DOHH2 (cell line): ENCODE measurements at regions not wholly inside any gene's neighbourhood (a gene's known extent, or its start where the extent isn't known, plus 50 kb on each side); places are given as distances from the start of the nearest gene placed in this dataset.

Experiments
- H3F3A ChIP-seq: fragments of 200-600 bp; sonication (generic), shearing (Covaris generic); 2 replicates; pipeline ENCODE4 v1.6.0; 2016; ENCODE audit warnings: antibody characterized with exemption, mild to moderate bottlenecking; ENCODE audit not compliant: control insufficient read depth, insufficient read depth
- H3K27ac ChIP-seq: fragments of 200-600 bp; sonication (generic); 2 replicates; pipeline ENCODE4 v1.5.1; 2014; ENCODE audit warnings: low read depth, mild to moderate bottlenecking, low read length, moderate library complexity
- H3K27me3 ChIP-seq: fragments of 200-600 bp; sonication (generic); 2 replicates; pipeline ENCODE4 v1.6.1; 2014; ENCODE audit warnings: mild to moderate bottlenecking, low read length, mixed read lengths; ENCODE audit not compliant: control insufficient read depth
- H3K36me3 ChIP-seq: fragments of 200-600 bp; sonication (generic); 2 replicates; pipeline ENCODE4 v1.6.1; 2014; ENCODE audit warnings: mild to moderate bottlenecking, low read length, moderate library complexity, mixed read lengths; ENCODE audit not compliant: control insufficient read depth
- H3K4me1 ChIP-seq: fragments of 200-600 bp; sonication (generic); 2 replicates; pipeline ENCODE4 v1.6.1; 2014; ENCODE audit warnings: mild to moderate bottlenecking, low read length, mixed read lengths; ENCODE audit not compliant: control insufficient read depth
- H3K4me2 ChIP-seq: fragments of 200-600 bp; sonication (generic); 2 replicates; pipeline ENCODE4 v1.6.0; 2014; ENCODE audit warnings: mild to moderate bottlenecking, low read length, moderate library complexity
- H3K4me3 ChIP-seq: fragments of 200-600 bp; sonication (generic); 2 replicates; pipeline ENCODE4 v1.5.1; 2014; ENCODE audit warnings: mild to moderate bottlenecking, low read length, mixed read lengths
- H3K79me2 ChIP-seq: fragments of 200-600 bp; sonication (generic); 2 replicates; pipeline ENCODE4 v1.6.1; 2014; ENCODE audit warnings: mild to moderate bottlenecking, low read length, mixed read lengths; ENCODE audit not compliant: control insufficient read depth
- H3K9me2 ChIP-seq: fragments of 200-600 bp; sonication (generic); replicated peaks from 2 replicates; pipeline ENCODE4 v1.6.1; 2014; ENCODE audit warnings: mild to moderate bottlenecking, low read length, mixed read lengths; ENCODE audit not compliant: control insufficient read depth
- H3K9me3 ChIP-seq: fragments of 200-600 bp; sonication (generic); 2 replicates; pipeline ENCODE4 v1.6.1; 2014; ENCODE audit warnings: antibody characterized with exemption, low read length, mixed read lengths; ENCODE audit not compliant: control insufficient read depth, insufficient read depth
- H4K20me1 ChIP-seq: fragments of 200-600 bp; sonication (generic); 2 replicates; pipeline ENCODE4 v1.6.0; 2014; ENCODE audit warnings: low read depth, mild to moderate bottlenecking, antibody characterized with exemption, low read length, moderate library complexity; ENCODE audit not compliant: control insufficient read depth, insufficient read depth
- EZH2phosphoT487 ChIP-seq: fragments of 200-600 bp; sonication (generic); IDR thresholded peaks from 2 replicates; pipeline ENCODE4 v1.6.1; 2017; ENCODE audit warnings: borderline replicate concordance, mild to moderate bottlenecking, antibody characterized with exemption, low read length, moderate library complexity, mixed read lengths
- TF ChIP-seq, protein P1 (sequence below): fragments of 200-600 bp; sonication (generic); IDR thresholded peaks from one replicate; pipeline ENCODE4 v1.5.1; 2014; ENCODE audit warnings: antibody characterized with exemption, mild to moderate bottlenecking, low read depth, low read length; ENCODE audit not compliant: poor library complexity, severe bottlenecking

DNA sequence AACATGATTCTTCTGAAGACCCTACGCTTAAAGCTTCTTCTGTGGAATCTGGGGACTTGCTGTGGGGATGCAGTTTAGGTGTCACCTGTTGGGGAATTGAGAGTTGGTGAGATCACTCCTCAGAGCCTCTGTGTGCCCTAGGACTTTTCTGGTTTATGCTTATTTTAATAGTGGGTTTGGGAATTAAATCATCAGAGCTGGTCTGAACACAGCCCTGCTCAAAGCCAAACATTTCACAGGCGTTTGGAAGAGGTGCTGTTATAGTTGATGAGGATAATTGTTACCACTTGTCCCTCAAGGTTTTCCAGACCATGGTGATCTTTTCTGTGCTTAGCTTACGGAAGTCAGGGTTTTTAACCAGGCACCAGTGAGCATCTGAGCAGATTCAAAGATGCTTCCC, 106.1 kb downstream of the EBLN1 start:
- Histone ChIP-seq H3K27me3 (0 out of 2 replicates have a peak, but pooled peaks cover under 1% of the 10 kb centered on the region), H3K79me2 (no peaks in the 10 kb centered on the region), H3K9me3 (no peaks in the 10 kb centered on the region), H3K4me1 (no peaks in the 10 kb centered on the region), H3K36me3 (no peaks in the 10 kb centered on the region), H4K20me1 (no peaks in the 10 kb centered on the region), H3K4me2 (no peak overlapping the region), H3F3A (no peaks in the 10 kb centered on the region), H3K4me3 (no peak overlapping the region), H3K9me2 (no peaks in the 10 kb centered on the region), H3K27ac (no peak overlapping the region)
- TF ChIP-seq, protein P1, sequence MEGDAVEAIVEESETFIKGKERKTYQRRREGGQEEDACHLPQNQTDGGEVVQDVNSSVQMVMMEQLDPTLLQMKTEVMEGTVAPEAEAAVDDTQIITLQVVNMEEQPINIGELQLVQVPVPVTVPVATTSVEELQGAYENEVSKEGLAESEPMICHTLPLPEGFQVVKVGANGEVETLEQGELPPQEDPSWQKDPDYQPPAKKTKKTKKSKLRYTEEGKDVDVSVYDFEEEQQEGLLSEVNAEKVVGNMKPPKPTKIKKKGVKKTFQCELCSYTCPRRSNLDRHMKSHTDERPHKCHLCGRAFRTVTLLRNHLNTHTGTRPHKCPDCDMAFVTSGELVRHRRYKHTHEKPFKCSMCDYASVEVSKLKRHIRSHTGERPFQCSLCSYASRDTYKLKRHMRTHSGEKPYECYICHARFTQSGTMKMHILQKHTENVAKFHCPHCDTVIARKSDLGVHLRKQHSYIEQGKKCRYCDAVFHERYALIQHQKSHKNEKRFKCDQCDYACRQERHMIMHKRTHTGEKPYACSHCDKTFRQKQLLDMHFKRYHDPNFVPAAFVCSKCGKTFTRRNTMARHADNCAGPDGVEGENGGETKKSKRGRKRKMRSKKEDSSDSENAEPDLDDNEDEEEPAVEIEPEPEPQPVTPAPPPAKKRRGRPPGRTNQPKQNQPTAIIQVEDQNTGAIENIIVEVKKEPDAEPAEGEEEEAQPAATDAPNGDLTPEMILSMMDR, result no peak
- TF ChIP-seq EZH2phosphoT487, result no peak

DNA sequence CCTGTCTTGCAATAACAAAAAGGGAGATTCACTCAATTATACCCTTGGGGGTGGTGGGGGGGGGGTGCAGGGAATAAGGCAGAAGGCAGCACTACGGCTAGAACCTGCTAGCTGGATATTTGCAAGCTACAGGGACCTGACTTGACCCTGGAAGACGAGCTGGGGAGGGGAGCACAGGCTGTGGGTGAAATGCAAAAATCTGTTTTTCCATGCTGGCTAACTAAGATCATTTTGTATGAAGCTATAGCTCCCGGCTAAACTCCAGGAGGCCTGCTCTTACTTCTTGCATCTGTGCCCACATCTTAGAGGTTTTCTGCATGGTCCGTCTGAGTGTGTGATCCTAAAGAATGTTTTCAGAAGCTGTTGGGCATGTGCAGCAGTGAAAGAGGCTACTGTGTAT, 106.6 kb downstream of the EBLN1 start:
- H3K4me1 ChIP-seq, result no peaks in the 10 kb centered on the region
- no peak overlapping the region for H3K4me3 ChIP-seq
- H3K27me3 ChIP-seq, result no peaks in the 10 kb centered on the region
- no peaks in the 10 kb centered on the region for H3K36me3 ChIP-seq
- no peaks in the 10 kb centered on the region for H3F3A ChIP-seq
- TF ChIP-seq EZH2phosphoT487, result no peak
- TF ChIP-seq, protein P1, result no peak
- H3K27ac ChIP-seq, result no peak overlapping the region
- H3K9me2 ChIP-seq, result no peaks in the 10 kb centered on the region
- no peak overlapping the region for H3K4me2 ChIP-seq
- H3K79me2 ChIP-seq, result no peaks in the 10 kb centered on the region
- no peaks in the 10 kb centered on the region for H4K20me1 ChIP-seq
- no peaks in the 10 kb centered on the region for H3K9me3 ChIP-seq

DNA sequence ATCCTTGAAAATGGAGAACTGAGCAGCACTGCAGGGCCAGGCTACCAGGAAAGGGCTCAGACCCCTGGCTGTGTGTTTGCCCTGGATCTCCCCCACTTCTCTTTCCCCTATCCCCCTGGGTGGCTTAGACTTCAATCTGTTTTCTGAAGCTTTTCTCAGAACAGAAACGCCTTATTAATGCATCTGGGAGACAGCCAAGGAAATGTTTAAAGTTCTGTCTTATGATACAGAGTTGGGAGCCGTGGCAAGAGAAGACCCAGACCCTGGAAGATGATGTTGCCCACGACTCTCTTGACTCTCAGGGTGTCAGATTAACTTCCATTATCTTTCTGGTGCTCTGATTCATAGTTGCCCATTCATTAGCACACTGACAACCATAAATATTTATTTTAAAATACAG, 107.1 kb downstream of the EBLN1 start:
- Histone ChIP-seq H3K36me3 (no peaks in the 10 kb centered on the region), H3K27ac (no peak overlapping the region), H3K4me1 (no peaks in the 10 kb centered on the region), H3K27me3 (no peaks in the 10 kb centered on the region), H3K4me2 (no peak overlapping the region), H3K79me2 (no peaks in the 10 kb centered on the region), H3K4me3 (no peak overlapping the region), H3K9me2 (no peaks in the 10 kb centered on the region), H3F3A (no peaks in the 10 kb centered on the region), H4K20me1 (no peaks in the 10 kb centered on the region), H3K9me3 (no peaks in the 10 kb centered on the region)
- TF ChIP-seq EZH2phosphoT487, result no peak
- TF ChIP-seq, protein P1, result no peak

DNA sequence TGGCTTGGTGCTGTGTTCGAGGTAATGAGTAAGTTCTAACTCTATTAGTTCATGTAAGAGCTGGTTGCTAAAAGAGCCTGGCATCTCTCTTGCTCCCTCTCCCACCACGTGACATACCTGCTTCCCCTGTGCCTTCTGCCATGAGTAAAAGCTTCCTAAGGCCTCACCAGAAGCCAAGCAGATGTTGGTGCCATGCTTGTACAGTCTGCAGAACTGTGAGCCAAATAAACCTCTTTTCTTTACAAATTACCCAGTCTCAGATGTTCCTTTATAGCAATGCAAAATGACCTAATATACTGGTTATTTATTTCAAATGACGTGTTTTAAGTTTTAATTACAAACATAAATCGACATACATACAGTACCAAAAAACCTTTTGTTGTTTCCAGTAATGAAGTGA, 101.7 kb upstream of the DNAJC1 start:
- H3K4me2 ChIP-seq, result no peak overlapping the region
- H3K27ac ChIP-seq, result no peak overlapping the region
- H3K27me3 ChIP-seq, result no peaks in the 10 kb centered on the region
- H3F3A ChIP-seq, result no peaks in the 10 kb centered on the region
- no peaks in the 10 kb centered on the region for H3K9me3 ChIP-seq
- no peaks in the 10 kb centered on the region for H3K36me3 ChIP-seq
- no peaks in the 10 kb centered on the region for H3K9me2 ChIP-seq
- H3K4me3 ChIP-seq, result no peak overlapping the region
- H4K20me1 ChIP-seq, result no peaks in the 10 kb centered on the region
- H3K79me2 ChIP-seq, result no peaks in the 10 kb centered on the region
- H3K4me1 ChIP-seq, result no peaks in the 10 kb centered on the region
- TF ChIP-seq, protein P1, result no peak
- no peak for TF ChIP-seq EZH2phosphoT487
